Activated CD4-positive, alpha-beta T cell treated with anti-CD3 and anti-CD28 coated beads, Interleukin-2, amount 50 U/mL, for 1 hour (primary cell): ENCODE measurements at regions not wholly inside any gene's neighbourhood (a gene's known extent, or its start where the extent isn't known, plus 50 kb on each side); places are given as distances from the start of the nearest gene placed in this dataset.

Experiments
- DNase-seq: peaks from one replicate; pipeline ENCODE4 v3.0.0-alpha.2; 2020

GRCh38 chr22:44589831-44590230, 91.8 kb upstream of the RTL6 start:
- DNase-seq: no peak

- no peak for DNase-seq
These were observed 90.3 kb upstream of the RTL6 start for GRCh38 chr22:44588348-44588747.

GRCh38 chr22:44587737-44588310, 89.8 kb upstream of the RTL6 start:
- no peak for DNase-seq

- no peak for DNase-seq
These were observed 89.1 kb upstream of the RTL6 start for GRCh38 chr22:44586999-44587736.

GRCh38 chr22:44586351-44586990, 88.4 kb upstream of the RTL6 start:
- DNase-seq: no peak

- DNase-seq: no peak
These were observed 87.7 kb upstream of the RTL6 start for GRCh38 chr22:44585559-44586350.

GRCh38 chr22:44584256-44584902, 86.3 kb upstream of the RTL6 start:
- no peak for DNase-seq

GRCh38 chr22:44583854-44584253, 85.8 kb upstream of the RTL6 start:
- no peak for DNase-seq

- no peak for DNase-seq
These were observed 85.2 kb upstream of the RTL6 start for GRCh38 chr22:44583061-44583760.

- DNase-seq: no peak
These were observed 84.0 kb upstream of the RTL6 start for GRCh38 chr22:44582016-44582415.

- no peak for DNase-seq
These were observed 83.0 kb upstream of the RTL6 start for GRCh38 chr22:44581096-44581435.

GRCh38 chr22:44580176-44581095, 82.4 kb upstream of the RTL6 start:
- no peak for DNase-seq

- DNase-seq: no peak
These were observed 80.6 kb upstream of the RTL6 start for GRCh38 chr22:44578516-44579230.

- no peak for DNase-seq
These were observed 80.1 kb upstream of the RTL6 start for GRCh38 chr22:44578110-44578457.

- no peak for DNase-seq
These were observed 79.5 kb upstream of the RTL6 start for GRCh38 chr22:44577391-44578109.

- no peak for DNase-seq
These were observed 78.6 kb upstream of the RTL6 start for GRCh38 chr22:44576311-44577260.

- DNase-seq: no peak
These were observed 77.6 kb upstream of the RTL6 start for GRCh38 chr22:44575381-44576268.
